ENCODE measurements at regions not wholly inside any gene's neighbourhood (a gene's known extent, or its start where the extent isn't known, plus 50 kb on each side); places are given as distances from the start of the nearest gene placed in this dataset.

GRCh38 chr3:193978030-193978429, 157.9 kb upstream of the HES1 start:
- Histone ChIP-seq H2BK20ac (ENCODE audit: low read length) (no peak overlapping the region), H3K36me3 (ENCODE audit: control insufficient read depth in 2 of 4, insufficient read depth in 4 of 4, low read length in 3 of 4) (no peaks in the 10 kb centered on the region), H3K9ac (replicated peaks in 1 of 4; ENCODE audit: extremely low read depth in 1 of 4, low read depth in 3 of 4, low read length in 3 of 4) (no peak overlapping the region), H2BK12ac (ENCODE audit: low read depth, low read length) (peak overlapping the region; percentile 41; the same call in 1 of the 2 replicates), H3K27ac (ENCODE audit: low read depth, low read length) (no peak overlapping the region), H2AK5ac (ENCODE audit: low read depth, low read length) (no peak overlapping the region), H3K79me1 (ENCODE audit: low read depth, low read length) (no peaks in the 10 kb centered on the region), H3K4me2 (ENCODE audit: insufficient read depth in 1 of 2, low read depth in 2 of 2, low read length in 2 of 2) (no peak overlapping the region), H3K23me2 (ENCODE audit: low read depth, low read length) (no peaks in the 10 kb centered on the region), H2BK5ac (ENCODE audit: low read depth, low read length) (no peak overlapping the region), H4K91ac (replicated peaks; ENCODE audit: insufficient read length, low read length) (no peak overlapping the region), H3K18ac (ENCODE audit: extremely low read depth, low read length) (no peak overlapping the region), H3K27me3 (replicated peaks in 1 of 4; ENCODE audit: control insufficient read depth in 3 of 4, extremely low read depth in 1 of 4, insufficient read depth in 3 of 4, low read length in 3 of 4) (peaks cover 0 to 5% (median 2%) of the 10 kb centered on the region in 4 experiments; a peak in 4 of 7 replicates), H3K23ac (ENCODE audit: insufficient read length) (no peak overlapping the region), H3K14ac (ENCODE audit: insufficient read length) (no peak overlapping the region), H2BK120ac (replicated peaks; ENCODE audit: low read depth, low read length) (no peak overlapping the region), H4K20me1 (replicated peaks in 1 of 2; ENCODE audit: control insufficient read depth in 1 of 2, insufficient read depth in 2 of 2, low read length in 2 of 2) (no peaks in the 10 kb centered on the region), H2BK15ac (ENCODE audit: low read length) (no peak overlapping the region), H4K5ac (ENCODE audit: insufficient read length, low read depth, low read length) (no peak overlapping the region), H4K8ac (ENCODE audit: extremely low read depth, insufficient read depth, low read length) (no peak overlapping the region), H2AFZ (ENCODE audit: low read length) (no peak overlapping the region), H3K4me3 (ENCODE audit: extremely low read depth in 1 of 4, insufficient read depth in 2 of 4, low read depth in 3 of 4, low read length in 4 of 4) (no peak overlapping the region), H3K56ac (replicated peaks; ENCODE audit: insufficient read length, low read depth, low read length) (no peak overlapping the region), H3K4ac (replicated peaks; ENCODE audit: insufficient read length, low read depth, low read length) (no peak overlapping the region), H3K9me3 (ENCODE audit: insufficient read depth in 2 of 2, low read depth in 1 of 2, low read length in 1 of 2) (no peaks in the 10 kb centered on the region), H3K4me1 (replicated peaks in 1 of 4; ENCODE audit: control insufficient read depth in 3 of 4, insufficient read depth in 4 of 4, low read length in 3 of 4) (peaks cover 4 to 11% (median 9%) of the 10 kb centered on the region in 4 experiments), H3K79me2 (ENCODE audit: control insufficient read depth in 1 of 2, insufficient read depth in 2 of 2, low read length in 2 of 2) (no peaks in the 10 kb centered on the region)
- POLR2A ChIA-PET (ENCODE audit: partially characterized antibody): no interaction called here
- no peak for TF ChIP-seq TAF1 (IDR thresholded peaks at IDR 0.05; ENCODE audit: low read depth, low read length)
- no peak for TF ChIP-seq HDAC6 (IDR thresholded peaks at IDR 0.05; ENCODE audit: low read depth, low read length)
- no peak for TF ChIP-seq YY1 (IDR thresholded peaks at IDR 0.05; ENCODE audit: low read depth, low read length)
- no peak for TF ChIP-seq CBX5 (IDR thresholded peaks at IDR 0.05; ENCODE audit: low read depth, low read length)
- TF ChIP-seq POU5F1 (IDR thresholded peaks at IDR 0.05; ENCODE audit: low read depth, low read length): no peak
- TF ChIP-seq JUND (IDR thresholded peaks at IDR 0.05; ENCODE audit: low read length): no peak
- no peak for TF ChIP-seq KDM5A (IDR thresholded peaks at IDR 0.05; ENCODE audit: low read length)
- no peak for TF ChIP-seq SIX5 (IDR thresholded peaks at IDR 0.05; ENCODE audit: low read depth, low read length)
- CTCF ChIA-PET (ENCODE audit: partially characterized antibody): interaction anchor here (0.6 to 3.9 kb wide), 4 partner anchors 9 to 197 kb away, joined by 3 to 13 read pairs (median 6); no protein-coding TSS in a partner anchor
- DNase-seq (ENCODE audit: low read depth in 1 of 2, low spot score in 2 of 2) (no peak), FAIRE-seq (no peak)
- WGBS, 2 experiments (ENCODE audit: extremely low coverage in 1 of 2, insufficient coverage in 1 of 2, insufficient read length in 1 of 2, insufficient replicate concordance in 2 of 2, low coverage in 1 of 2, low lambda C conversion rate in 2 of 2, missing lambda C conversion rate in 1 of 2): 94% methylated on average over 8 of the region's 8 CpGs; no CpG with 5 or more reads in 1 of the 2 experiments

Measured in H1 (cell line).